HT1080 (cell line): ENCODE measurements at regions not wholly inside any gene's neighbourhood (a gene's known extent, or its start where the extent isn't known, plus 50 kb on each side); places are given as distances from the start of the nearest gene placed in this dataset.

Experiments used
- DNase-seq: peaks from one replicate; pipeline ENCODE4 v3.0.0-alpha.2; 2015; ENCODE audit warnings: low read depth

DNA sequence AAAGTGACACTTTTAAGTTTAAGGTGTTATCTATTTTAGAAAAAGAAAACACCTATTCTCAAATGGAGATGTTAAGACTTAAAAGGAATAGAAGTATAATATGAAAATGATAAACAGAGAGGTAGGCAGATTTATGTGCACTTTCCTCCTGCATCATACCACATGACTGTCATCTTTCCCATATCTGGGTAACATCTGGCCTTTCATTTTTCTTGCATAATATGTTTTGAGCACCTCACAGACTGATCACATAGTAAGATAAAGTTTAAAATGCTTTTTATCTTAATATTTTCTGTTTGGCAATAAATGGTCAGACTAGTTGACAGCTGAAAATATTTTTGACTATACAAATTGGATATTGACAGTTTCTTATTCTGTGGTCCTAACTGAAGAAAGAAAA is 1852.1 kb upstream of the PIK3C3 start:
- DNase-seq: no peak

DNA sequence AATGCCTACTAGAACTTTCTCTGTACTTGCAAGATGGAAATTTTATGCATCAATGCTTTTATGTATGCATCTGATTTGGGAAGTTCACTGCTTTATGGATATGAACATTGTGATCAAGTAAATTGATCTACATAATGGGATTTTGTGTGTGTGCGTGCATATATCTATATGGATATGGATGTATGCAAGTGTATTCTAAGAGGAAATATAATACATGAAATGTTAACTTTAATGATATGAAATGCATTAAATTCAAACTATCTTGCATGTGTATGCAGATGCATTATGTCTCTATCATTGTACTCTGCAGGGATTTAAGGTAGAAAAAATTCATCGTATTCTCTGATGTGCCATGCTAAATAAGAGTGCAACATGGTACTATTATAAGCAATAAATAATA is 1855.4 kb upstream of the PIK3C3 start:
- no peak for DNase-seq

DNA sequence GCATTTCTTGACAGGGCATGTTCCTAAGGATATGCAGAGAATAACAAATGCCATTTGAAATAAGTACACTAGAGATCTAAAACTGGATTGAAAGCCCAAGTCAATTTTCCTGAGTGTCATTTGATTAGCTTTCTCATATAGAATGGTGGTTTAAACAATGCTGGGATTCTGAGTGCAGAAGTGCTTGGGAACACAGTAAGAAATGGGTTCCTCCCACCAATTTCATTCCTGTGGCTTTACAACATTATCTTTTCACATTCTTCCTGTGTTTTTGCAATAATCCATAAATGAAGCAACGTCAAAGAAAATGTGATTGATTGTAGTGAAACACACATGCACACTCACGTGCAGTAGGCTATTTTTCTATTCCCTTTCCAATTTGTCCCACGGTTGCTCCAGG is 1858.4 kb upstream of the PIK3C3 start:
- no peak for DNase-seq

DNA sequence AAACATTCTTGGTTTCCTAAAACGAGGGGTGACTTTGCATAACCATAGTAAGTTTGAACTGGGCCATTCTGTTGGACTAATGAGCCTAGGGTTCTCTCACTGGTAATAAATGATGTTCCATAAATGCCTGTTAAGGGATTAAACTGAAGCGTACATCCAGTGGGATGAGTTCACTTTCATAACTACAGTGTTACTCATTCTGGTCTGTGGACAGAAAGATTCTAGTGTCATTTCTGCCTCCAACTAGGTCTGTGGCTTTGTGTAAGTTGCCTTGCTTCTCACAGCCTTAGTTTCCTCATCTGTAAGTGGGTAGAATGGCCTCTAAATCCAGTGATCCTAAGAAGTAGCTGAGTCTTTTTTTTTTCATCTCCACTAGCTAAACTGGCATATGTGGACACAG is 1860.6 kb upstream of the PIK3C3 start:
- peak; percentile 25 for DNase-seq

DNA sequence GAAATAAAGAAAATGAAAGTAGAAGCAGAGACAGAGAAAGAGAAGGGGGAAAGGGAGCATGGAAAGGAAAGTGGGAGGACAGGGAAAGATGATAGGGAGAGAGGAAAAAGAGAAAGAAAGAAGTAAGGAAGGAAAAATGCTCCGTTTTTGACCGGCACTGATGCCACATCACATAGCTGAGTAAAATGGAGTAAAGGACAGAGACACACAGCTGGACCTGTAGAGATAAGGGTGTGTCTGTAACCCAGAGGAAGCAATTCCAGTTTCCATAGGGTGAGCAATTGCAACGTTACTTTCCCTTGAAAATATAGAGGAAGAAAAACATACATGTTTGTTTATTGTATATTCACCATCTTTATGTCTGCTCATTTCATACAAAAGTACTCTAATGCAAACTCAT is 1866.9 kb upstream of the PIK3C3 start:
- peak; percentile 3 for DNase-seq

DNA sequence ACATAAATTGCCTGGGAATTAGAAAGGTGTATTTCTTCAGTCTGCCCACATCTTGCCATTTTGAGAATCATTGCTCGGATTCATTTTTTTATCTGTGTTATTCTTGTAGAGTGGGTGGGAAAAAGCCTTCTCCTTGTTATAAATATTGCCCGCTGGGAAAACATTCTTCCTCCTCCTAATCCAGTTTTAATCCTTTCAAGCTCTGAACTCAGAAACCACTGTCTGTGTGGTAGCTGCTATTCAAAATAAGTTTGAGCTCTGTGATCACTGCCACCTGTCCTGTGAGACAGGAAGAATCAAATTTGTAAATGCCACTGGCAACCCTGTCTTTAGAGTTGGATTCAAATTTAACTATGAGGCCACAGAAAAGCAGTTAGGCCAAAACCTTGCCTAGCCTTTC is 1875.2 kb upstream of the PIK3C3 start:
- no peak for DNase-seq

DNA sequence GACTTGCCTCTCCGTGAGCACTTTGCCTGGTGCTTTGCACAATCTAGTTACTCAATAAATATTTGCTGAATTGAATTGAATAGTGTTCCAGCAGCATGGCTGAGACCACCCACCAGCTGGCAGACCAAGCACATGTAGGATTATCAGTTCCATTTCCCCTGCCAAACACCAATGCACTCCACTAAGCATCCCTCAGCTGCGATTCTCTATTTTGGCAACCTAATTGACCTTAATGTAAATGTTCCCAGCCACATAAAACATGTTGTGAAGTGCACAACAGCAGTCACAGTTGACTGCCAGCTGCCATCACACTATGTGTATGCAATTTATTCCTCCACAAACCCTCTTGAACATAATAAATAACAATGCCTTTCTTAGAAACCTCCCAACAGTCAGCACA is 1879.4 kb upstream of the PIK3C3 start:
- DNase-seq: no peak

DNA sequence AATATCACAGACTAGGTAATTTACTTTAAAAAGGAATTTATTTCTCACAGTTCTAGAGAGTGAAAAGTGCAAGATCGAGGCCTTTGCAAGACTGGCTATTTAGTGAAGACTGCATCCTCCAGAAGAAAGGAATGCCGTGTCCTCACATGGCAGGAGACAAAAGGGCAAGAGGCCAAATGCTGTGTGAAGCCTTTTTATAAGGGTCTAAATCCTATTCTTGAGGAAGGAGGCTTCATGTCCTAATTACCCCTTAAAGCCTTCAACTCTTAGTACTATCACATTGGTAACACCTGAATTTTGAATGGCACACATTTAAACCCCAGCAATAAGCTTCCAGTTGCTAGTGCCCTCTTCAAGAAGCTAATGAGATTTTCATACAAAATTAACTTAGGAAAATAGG is 1882.3 kb upstream of the PIK3C3 start:
- no peak for DNase-seq

DNA sequence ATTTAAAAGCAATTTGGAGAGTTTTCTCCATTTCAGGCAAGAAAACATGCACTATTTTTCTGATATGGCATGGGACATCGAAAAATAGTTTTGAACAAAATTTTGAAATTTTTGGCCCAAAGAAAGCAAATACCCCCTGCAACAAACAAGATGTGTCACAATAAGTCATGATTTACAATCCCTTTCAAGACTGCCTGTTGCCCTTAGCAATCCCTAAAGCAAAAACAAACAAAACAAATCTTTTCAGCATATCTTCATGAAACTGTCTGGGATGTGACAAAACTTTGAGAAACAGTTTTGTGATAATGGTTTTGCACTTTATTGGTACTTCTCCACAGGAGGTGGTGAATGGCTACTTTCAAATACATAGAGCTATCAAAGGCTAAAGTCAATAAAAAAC is 1888.7 kb upstream of the PIK3C3 start:
- DNase-seq: no peak

DNA sequence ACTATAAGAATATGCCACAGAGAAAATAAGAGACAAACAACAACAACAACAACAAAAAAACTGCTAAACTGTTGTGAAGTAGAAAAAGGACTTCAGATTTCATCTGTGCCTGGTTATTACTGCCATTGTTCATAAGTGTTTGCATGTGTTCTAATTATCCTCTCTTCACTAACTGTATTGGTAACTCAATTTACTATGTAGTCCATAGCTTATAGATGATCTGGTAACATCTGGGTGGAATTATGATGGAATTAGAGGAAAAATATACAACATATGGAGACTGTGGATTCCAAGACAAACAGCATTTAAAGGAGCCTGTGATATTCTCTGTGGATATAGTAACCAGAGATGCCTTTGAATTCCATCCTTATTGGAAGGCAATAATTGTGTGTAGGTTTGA is 1891.5 kb upstream of the PIK3C3 start:
- no peak for DNase-seq

DNA sequence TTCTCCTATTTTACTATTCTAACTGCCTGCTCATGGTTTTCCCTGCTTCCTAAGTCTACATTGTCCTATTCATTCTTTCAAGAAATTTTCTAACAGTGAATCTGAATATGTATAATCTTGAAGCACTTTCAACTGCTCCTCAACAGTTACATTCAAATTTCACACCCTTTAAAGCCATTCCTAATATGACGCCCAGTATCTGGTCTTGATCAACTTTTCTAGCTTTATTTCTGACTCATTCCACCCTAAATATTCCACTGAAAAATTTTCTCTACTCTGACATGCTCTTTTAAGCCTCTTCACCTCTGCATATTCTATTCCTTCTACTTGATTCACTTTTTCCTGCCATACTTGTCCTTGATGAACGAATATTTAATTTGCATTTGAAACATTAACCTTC is 1893.9 kb upstream of the PIK3C3 start:
- no peak for DNase-seq

DNA sequence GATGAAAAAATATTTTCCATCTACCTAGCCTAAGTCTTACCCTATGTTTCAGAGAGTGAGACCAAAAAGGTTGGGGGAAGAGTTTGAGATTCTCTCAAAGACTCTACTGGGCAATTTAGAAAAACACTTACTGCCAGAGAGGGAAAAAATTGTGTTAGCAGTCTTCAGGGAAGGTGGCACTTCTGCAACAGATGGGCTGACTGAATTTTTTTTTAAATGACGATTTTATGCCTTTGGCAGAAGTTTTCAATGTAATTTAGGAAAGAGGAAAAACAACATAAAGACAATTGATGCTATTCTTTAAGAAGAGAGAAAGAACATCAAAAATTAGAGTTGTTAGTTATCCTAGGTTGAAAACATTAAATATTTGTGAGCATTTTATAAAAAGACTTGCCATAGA is 1894.5 kb upstream of the PIK3C3 start:
- no peak for DNase-seq

DNA sequence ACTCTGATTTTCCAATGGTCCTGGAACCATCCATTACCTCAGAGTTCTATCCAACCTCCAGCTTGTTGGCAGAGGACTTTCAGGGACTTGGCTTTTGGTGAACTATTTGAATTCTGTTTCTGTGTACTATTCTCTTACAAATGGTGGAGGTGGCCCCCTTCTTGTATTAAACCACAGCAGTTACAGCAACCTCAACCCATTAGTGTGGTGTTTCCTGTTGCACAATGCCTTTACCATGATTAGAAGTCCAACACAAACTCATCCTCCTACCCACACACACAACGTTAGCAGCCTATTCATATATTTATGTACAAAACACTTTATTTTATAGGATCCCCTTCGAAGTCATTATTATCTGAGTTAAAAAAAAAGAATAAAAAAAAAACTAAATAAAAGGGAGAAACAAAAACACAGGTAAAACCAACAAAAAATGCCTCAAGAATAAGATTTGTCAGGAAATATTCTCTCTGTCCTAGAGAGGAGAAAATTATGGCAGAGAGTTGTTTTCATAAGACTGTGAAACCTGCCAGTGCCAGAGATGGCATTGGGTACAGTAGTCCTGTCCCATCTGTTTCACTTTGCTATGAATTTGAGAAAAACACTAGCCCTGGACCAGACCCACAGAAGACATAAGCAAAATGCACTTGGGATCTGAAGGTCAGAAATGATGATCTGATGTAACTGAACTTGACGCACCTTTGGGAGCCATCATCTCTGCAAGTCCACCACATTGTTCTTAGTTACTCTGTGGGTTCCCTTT is 1896.0 kb upstream of the PIK3C3 start:
- peak; percentile 3 for DNase-seq

DNA sequence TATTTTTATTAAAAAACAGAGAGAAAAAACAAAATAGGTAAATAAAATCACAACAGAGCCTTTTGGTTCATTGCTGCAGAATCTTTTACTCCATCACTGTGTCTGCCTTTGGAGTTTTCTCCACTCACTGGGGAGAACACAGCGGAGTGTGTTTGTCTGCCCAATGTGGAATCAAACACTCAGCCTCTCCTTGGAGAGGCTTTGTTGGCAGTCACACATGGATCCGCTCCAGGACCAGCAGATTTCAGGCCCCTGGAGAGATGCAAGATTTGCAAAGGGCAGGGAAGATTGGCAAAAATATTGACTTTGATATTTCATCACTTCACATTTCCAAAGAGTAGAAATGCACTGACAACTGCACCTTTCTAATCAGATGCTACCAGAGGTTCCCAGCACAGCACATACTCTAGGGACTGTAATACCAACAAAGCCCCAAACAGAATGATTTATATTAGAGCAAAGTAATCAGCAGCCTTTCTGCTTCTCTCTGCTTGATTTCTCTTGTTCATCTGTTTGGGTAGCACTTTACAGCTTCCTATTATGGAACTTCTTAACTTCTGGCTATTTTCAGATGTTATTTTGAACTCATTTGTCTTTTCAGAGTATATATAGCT is 1898.8 kb upstream of the PIK3C3 start:
- DNase-seq: no peak

DNA sequence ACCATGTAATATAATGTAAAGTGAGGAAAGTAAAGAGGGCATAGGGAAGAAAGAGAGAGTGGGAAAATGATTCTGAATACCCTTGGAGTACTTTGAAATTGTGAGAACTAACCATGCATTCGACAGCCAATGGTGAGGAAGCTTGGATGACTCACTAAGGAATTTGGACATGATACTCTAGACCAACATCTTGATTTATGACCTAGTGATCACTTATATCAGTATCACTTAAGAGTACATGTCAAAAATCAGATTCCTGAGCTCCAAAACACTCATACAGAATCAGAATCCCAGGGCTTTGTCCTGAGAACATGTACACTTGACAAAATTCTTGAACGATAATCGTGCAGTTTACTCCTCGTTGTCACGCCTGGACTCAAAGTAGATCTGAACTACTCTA is 1899.8 kb upstream of the PIK3C3 start:
- peak; percentile 13 for DNase-seq

DNA sequence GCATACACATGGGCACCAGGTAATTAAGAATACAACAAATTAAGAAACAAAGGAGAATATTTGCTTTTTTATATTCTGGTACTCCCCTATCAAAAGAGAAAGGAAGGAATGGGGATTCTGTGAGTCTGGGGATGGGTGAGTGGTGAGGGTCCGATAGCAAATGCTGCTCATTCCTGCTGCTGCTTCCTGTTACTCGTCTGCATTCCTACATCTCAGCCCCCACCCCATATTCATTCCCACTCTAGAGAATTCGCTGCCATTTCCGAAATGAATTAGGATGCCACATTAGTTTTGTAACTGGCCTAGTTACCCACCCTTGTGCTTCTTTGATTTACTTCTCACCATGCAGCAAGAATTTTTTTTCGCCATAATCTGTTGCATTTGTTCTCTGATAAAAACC is 1905.3 kb upstream of the PIK3C3 start:
- no peak for DNase-seq

DNA sequence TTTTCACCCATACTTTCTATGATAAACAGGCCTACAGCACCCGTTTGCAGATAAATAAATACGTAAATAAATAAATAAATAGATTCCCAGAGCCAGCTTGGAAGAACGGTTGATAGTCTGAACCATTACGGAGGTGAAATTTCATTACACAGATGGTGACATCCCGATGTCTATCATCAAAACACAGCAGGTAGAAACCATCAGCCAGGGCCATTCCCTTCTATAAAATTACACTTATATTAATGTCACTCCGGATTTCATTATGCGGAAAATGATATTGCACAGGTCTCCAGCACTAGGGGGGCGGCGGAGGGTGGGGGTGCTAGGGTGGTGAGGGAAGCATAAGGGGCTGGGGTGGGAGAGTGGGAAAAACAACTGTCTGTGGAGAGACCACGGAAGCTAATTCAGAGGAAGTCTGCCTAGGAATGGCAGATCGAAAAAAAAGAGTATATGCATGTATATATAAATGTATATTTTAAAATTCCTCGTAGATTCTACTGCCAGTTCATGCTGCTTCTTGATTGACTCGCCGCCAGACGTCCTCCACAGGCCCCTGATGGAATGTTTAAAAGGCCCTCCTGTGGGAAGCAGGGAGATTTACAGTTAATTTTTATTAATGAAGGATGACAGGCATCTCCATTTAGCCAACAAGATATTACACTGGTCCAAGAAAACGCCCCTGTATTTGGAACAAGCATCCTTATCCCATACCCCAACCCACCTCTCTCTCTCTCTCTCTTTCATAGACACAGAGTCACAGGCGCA is 1906.0 kb upstream of the PIK3C3 start:
- DNase-seq: no peak

DNA sequence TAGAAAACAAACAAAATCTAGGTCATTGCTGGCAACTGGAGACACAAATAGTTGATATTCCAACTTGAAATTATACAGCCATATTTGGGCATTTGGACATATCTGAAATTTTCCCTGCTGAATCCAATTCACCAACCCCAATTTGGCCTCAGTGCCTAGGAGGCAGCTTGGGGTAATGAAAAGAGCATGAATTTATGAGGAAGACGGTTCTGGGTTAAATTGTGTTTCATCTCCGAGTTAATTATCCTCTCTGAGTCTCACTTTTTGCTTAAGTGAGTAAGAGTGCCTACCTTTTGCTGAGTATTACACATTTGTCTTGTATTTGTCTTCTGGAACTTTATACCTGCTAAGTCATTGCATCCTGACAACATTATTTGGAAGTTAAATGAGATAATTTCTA is 1906.8 kb upstream of the PIK3C3 start:
- DNase-seq: no peak

DNA sequence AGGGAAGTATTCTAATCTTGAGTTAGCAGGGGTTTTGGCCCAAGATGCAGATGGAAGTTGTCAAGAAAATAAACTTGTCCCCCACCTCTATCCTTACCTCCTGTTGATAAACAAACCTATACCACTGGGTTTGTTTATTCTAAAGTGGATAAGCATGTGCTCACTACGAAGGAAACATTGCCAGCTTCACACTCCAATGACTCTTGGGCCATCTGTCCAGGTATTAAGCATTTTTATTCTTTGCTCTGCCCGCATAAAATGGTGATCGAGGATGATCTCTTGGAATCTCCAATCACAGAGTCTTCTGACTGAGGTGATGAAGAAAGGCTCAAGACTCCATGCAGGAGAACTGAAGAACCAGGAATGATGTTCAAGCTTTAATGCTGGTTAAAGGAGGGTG is 1908.4 kb upstream of the PIK3C3 start:
- no peak for DNase-seq

DNA sequence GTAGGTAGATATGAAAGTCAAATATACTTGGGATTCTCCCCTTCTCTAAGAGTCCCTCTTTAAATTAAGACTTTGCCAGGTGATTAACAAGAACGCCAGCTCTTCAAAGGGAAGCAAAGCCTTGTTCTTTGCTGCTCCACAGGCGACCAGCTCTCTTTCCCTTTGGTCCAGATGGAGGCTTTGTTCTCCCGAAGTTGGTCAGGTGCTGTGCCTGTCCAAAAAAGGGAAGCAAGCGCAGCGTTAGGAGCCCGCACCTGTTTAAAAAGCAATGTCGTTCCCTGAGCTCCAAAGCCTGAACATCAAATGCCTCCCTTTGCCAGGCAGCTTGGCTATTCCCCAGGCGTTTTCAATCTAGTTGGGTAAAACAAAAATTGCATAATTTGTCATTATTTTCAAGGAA is 1913.1 kb upstream of the PIK3C3 start:
- no peak for DNase-seq

DNA sequence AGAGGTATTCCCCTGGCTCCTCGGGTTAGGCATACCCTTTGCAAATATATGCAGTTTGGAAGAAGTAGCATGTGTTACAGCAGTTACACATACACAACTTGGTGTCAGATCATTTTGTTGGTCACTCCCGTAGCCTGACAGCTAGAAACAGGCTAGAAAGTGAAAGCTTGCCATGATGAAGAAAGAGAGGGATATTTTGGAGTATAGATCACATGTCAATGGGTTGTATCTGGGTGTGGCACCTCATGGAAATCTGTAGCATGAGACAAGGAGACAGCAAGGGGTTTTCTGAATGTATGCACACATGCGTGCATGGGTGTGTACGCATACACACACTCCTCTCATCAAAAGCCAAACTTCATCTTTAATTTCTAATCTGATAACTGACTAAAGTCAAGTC is 1914.5 kb upstream of the PIK3C3 start:
- no peak for DNase-seq

DNA sequence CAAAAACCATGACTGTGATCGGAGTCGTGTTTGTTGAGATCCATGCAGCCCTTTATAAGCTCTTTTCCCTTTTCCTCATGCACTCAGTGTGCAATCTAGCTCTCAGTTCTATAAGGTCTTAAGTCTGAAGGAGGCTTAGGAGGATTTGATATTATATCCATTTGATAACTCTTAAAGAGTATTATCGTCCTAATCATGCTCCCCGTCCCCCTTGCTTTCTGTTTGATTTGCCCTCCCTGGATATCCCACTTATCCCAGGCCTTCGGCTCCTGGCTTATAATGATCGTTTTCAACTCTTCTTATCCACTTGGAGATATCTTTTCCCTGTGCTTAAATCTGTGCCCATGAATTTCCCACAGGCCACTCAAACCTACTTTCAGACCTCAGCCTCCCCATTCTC is 1917.7 kb upstream of the PIK3C3 start:
- no peak for DNase-seq

DNA sequence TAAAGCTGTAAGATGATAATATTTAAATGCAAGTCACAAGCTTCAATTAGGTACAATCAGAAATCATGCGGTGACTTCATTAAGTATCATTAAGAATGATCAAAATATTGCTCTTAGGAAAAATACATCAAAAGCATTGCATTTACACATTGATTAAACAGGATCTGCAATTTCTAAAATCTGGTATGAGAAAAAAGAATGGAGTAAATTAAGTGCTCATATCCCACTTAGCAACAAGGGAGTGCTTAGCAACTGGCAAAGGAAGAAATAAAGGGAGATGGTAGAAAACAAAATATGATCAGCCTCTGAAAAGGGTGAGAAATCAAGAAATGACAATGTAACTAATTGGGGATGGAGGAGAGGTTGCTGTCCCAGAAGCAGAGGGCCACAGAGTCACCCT is 1918.2 kb upstream of the PIK3C3 start:
- no peak for DNase-seq
